K562 (cell line): ENCODE measurements at regions not wholly inside any gene's neighbourhood (a gene's known extent, or its start where the extent isn't known, plus 50 kb on each side); places are given as distances from the start of the nearest gene placed in this dataset.
A peak's percentile ranks its signal among the peaks of the same experiment; 100 is the strongest.

Experiments used
- ATAC-seq: fragments of 200-7000 bp; cut with Tn5 transposase; 3 replicates; pipeline ENCODE4 v1.9.1; 2020; ENCODE audit warnings: moderate library complexity
- BruUV-seq: library from RNA; stranded (reverse); fragments of 400-500 nt; replicated peaks from 2 replicates; lab custom pipeline; 2021; lab: Mats Ljungman, UMichigan
- CTCF ChIA-PET: fragments of 300-600 bp; formaldehyde crosslinking; extraction: SDS; loops from one replicate; lab custom pipeline; 2021; ENCODE audit warnings: low intra/inter-chr PET ratio; lab: Yijun Ruan, JAX
- POLR2A ChIA-PET: fragments of 300-600, 350-650 bp; sonication (Branson Sonifier 250); formaldehyde crosslinking; extraction: SDS; loops from one replicate; lab custom pipeline; 2021; ENCODE audit warnings: antibody characterized with exemption, inconsistent platforms; lab: Yijun Ruan, JAX
- DNase-seq, 4 experiments: peaks; one replicate each; pipeline versions ENCODE4 v3.0.0 to v3.0.0-alpha.2; 2011 to 2018; ENCODE audit warnings: low spot score in 3 of 4, mixed read lengths in 3 of 4; ENCODE audit errors: extremely low read depth in 1 of 4
- FAIRE-seq: peaks from 2 replicates; lab custom pipeline; 2011; peaks lifted over from hg19 to GRCh38; lab: Jason Lieb, UNC
- H2AFZ ChIP-seq: 2 replicates; pipeline ENCODE4 v1.6.0; 2011; ENCODE audit warnings: low read depth, low read length, control low read depth, inconsistent platforms
- H3K27ac ChIP-seq: fragments of 200-600 bp; 3 replicates; pipeline ENCODE4 v1.8.0; 2011; ENCODE audit warnings: low read depth, mild to moderate bottlenecking, control low read depth, inconsistent platforms, low read length, moderate library complexity, mixed read lengths; ENCODE audit errors: extremely low read depth
- H3K27me3 ChIP-seq, 2 experiments: fragments of 300-600 bp in 1 of 2; 2 replicates in 1 of 2; 3 replicates in 1 of 2; pipeline versions ENCODE4 v1.6.0 to v1.8.0; 2011; ENCODE audit warnings: inconsistent platforms in 2 of 2, low read length in 2 of 2, mild to moderate bottlenecking in 1 of 2, mixed read lengths in 1 of 2, moderate library complexity in 1 of 2; ENCODE audit not compliant: control insufficient read depth in 2 of 2, insufficient read depth in 2 of 2
- H3K36me3 ChIP-seq: fragments of 300-600 bp; 3 replicates; pipeline ENCODE4 v1.8.0; 2011; ENCODE audit warnings: mild to moderate bottlenecking, low read length, inconsistent platforms; ENCODE audit not compliant: control insufficient read depth, insufficient read depth
- H3K4me1 ChIP-seq, 2 experiments: fragments of 200-600 bp in 1 of 2; replicated peaks in 1 of 2; 2 replicates in 1 of 2; 3 replicates in 1 of 2; pipeline versions ENCODE4 v1.5.1 to v1.8.0; 2011; ENCODE audit warnings: inconsistent platforms in 2 of 2, low read length in 2 of 2, mild to moderate bottlenecking in 1 of 2, mixed read lengths in 1 of 2, moderate library complexity in 1 of 2; ENCODE audit not compliant: control insufficient read depth in 2 of 2, insufficient read depth in 2 of 2
- H3K4me2 ChIP-seq: 2 replicates; pipeline ENCODE4 v1.6.1; 2011; ENCODE audit warnings: low read length, control low read depth, inconsistent platforms, mixed read lengths; ENCODE audit not compliant: insufficient read depth
- H3K4me3 ChIP-seq: fragments of 200-600 bp; sonication (generic), shearing (Covaris generic); 2 replicates; pipeline ENCODE4 v1.5.1; 2016; ENCODE audit warnings: control low read depth, inconsistent platforms
- H3K79me2 ChIP-seq: fragments of 200-600 bp; 3 replicates; pipeline ENCODE4 v1.8.0; 2011; ENCODE audit warnings: low read length, inconsistent platforms; ENCODE audit not compliant: control insufficient read depth, insufficient read depth
- H3K9ac ChIP-seq, 2 experiments: 2 replicates each; pipeline versions ENCODE4 v1.6.0 to v1.6.1; 2011; ENCODE audit warnings: low read depth in 2 of 2, low read length in 2 of 2, control low read depth in 1 of 2, inconsistent platforms in 1 of 2, mild to moderate bottlenecking in 1 of 2, mixed read lengths in 1 of 2; ENCODE audit not compliant: insufficient read depth in 1 of 2
- H3K9me1 ChIP-seq: one replicate; pipeline ENCODE4 v1.6.0; 2011; ENCODE audit warnings: inconsistent platforms, mild to moderate bottlenecking, low read length, moderate library complexity; ENCODE audit not compliant: control insufficient read depth, insufficient read depth
- H3K9me3 ChIP-seq: replicated peaks from 2 replicates; pipeline ENCODE4 v1.5.1; 2011; ENCODE audit warnings: low read depth, low read length, inconsistent platforms; ENCODE audit not compliant: control insufficient read depth, insufficient read depth
- H4K20me1 ChIP-seq: replicated peaks from 2 replicates; pipeline ENCODE4 v1.6.1; 2011; ENCODE audit warnings: low read length, inconsistent platforms, mixed read lengths; ENCODE audit not compliant: control insufficient read depth, insufficient read depth
- CSDE1 ChIP-seq, 2 experiments: fragments of 450-650 bp; IDR thresholded peaks; 2 replicates each; pipeline ENCODE4 v1.6.1; 2016; ENCODE audit warnings: mild to moderate bottlenecking in 1 of 2
- E2F3 ChIP-seq: fragments of 250-450 bp; sonication (Bioruptor Pico); IDR thresholded peaks from 2 replicates; pipeline ENCODE4 v1.4.0; 2020; ENCODE audit warnings: mild to moderate bottlenecking
- FOXP1 ChIP-seq: sonication (generic); formaldehyde crosslinking; IDR thresholded peaks from 2 replicates; pipeline ENCODE4 v1.8.0; 2022; ENCODE audit warnings: mild to moderate bottlenecking, missing genetic modification reagents
- GTF2A2 ChIP-seq: IDR thresholded peaks from 2 replicates; pipeline ENCODE4 v1.6.1; 2016; ENCODE audit warnings: mild to moderate bottlenecking, missing genetic modification characterization, missing compliant biosample characterization
- HOXB6 ChIP-seq: fragments of 250-450 bp; sonication (Bioruptor Pico); IDR thresholded peaks from 2 replicates; pipeline ENCODE4 v1.5.1; 2022; ENCODE audit warnings: mild to moderate bottlenecking, borderline replicate concordance
- IRF2 ChIP-seq: sonication (generic); formaldehyde crosslinking; IDR thresholded peaks from 2 replicates; pipeline ENCODE4 v1.8.1; 2022; ENCODE audit warnings: mild to moderate bottlenecking, missing genetic modification reagents
- MED1 ChIP-seq: sonication (generic); formaldehyde crosslinking; IDR thresholded peaks from 2 replicates; pipeline ENCODE4 v1.8.1; 2023; ENCODE audit warnings: missing genetic modification reagents, borderline replicate concordance
- POLR3G ChIP-seq: IDR thresholded peaks from 2 replicates; pipeline ENCODE4 v1.6.1; 2011; ENCODE audit not compliant: insufficient read length, insufficient replicate concordance; ENCODE audit errors: extremely low read depth
- RBM15 ChIP-seq: fragments of 200-400 bp; formaldehyde crosslinking; IDR thresholded peaks from 2 replicates; pipeline ENCODE4 v1.6.1; 2018; ENCODE audit warnings: mild to moderate bottlenecking, low read length, moderate library complexity; ENCODE audit not compliant: insufficient read depth
- SIRT6 ChIP-seq: IDR thresholded peaks from one replicate; pipeline ENCODE4 v1.6.1; 2012; ENCODE audit warnings: low read depth, mild to moderate bottlenecking, control low read depth, inconsistent platforms, low read length, moderate library complexity
- SMARCA5 ChIP-seq: fragments of 450-650 bp; IDR thresholded peaks from 2 replicates; pipeline ENCODE4 v1.6.1; 2016
- SNRNP70 ChIP-seq: fragments of 200-400 bp; formaldehyde crosslinking; optimal IDR thresholded peaks from 2 replicates; pipeline ENCODE3; 2017; ENCODE audit warnings: low read depth, low read length
- ZNF311 ChIP-seq: fragments of 250-450 bp; sonication (Bioruptor Pico); IDR thresholded peaks from 2 replicates; pipeline ENCODE4 v1.4.0; 2020; ENCODE audit warnings: mild to moderate bottlenecking, moderate library complexity
- ZNF584 ChIP-seq: fragments of 200-800 bp; sonication (Bioruptor generic); IDR thresholded peaks from 2 replicates; pipeline ENCODE4 v1.6.1; 2016; ENCODE audit warnings: low read depth, mild to moderate bottlenecking, missing genetic modification characterization, missing compliant biosample characterization
- WGBS: fragments of 100-300 bp; shearing (Covaris generic); methylation state at CpG from one replicate; pipeline ENCODE4 v1.1.6; 2016; ENCODE audit warnings: low coverage, mixed read lengths; ENCODE audit not compliant: insufficient coverage; ENCODE audit errors: missing lambda C conversion rate; 5-methylcytosine and 5-hydroxymethylcytosine counted together
- in situ Hi-C: fragments of 300-500 bp; cut with MboI; formaldehyde crosslinking; loops from 4 replicates; pipeline ENCODE4 v1.15.0; 2018; ENCODE audit warnings: inconsistent platforms, mixed read lengths
- intact Hi-C: fragments of 100-400 bp; cut with micrococcal nuclease; formaldehyde crosslinking; loops from 2 replicates; pipeline ENCODE4 v1.14.2; 2022
- TF ChIP-seq, protein P1 (sequence below): sonication (generic); IDR thresholded peaks from 2 replicates; pipeline ENCODE4 v1.6.1; 2016

DNA sequence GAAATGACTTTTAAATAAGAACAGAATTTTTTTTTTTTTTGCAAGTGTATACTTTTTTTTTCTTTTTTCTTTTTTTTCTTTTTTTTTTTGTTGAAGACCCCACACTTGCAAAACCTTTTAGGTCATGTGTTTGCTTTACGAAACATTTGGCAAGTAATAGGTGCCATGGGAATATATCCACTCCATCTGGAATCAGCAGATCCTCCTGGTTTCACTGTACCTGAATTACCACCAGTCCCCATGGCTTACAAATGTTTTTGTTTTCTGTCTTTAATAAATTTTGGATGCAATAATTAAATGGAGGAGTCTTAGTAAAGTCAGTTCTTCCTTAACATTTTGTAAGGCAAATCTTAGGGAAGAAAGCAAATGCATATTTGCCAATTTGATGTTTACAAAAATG is 559.7 kb upstream of the ZEB2 start:
- BruUV-seq, result no TSS peak
- H3K9me3 ChIP-seq, result no peaks in the 10 kb centered on the region
- no peaks in the 10 kb centered on the region for H3K9me1 ChIP-seq
- no peak overlapping the region for H3K4me2 ChIP-seq
- TF ChIP-seq SMARCA5, result no peak
- H3K27ac ChIP-seq, result no peak overlapping the region
- in situ Hi-C loops, result no loop called here
- H3K36me3 ChIP-seq, result no peaks in the 10 kb centered on the region
- no peak for DNase-seq
- ATAC-seq, result no peak
- H3K4me3 ChIP-seq, result no peak overlapping the region
- no peaks in the 10 kb centered on the region for H3K27me3 ChIP-seq
- POLR2A ChIA-PET, result interaction anchor here (1.1 kb wide), 1 partner anchor 26 kb away, joined by 3 read pairs; no protein-coding TSS in a partner anchor
- no peak overlapping the region for H3K9ac ChIP-seq
- CTCF ChIA-PET, result no interaction called here
- H2AFZ ChIP-seq, result no peak overlapping the region
- 75% methylated on average over 1 of the region's 1 CpG for WGBS
- H3K79me2 ChIP-seq, result no peaks in the 10 kb centered on the region
- no peak for FAIRE-seq
- no peaks in the 10 kb centered on the region for H3K4me1 ChIP-seq
- no peaks in the 10 kb centered on the region for H4K20me1 ChIP-seq
- intact Hi-C loops, result no loop called here

DNA sequence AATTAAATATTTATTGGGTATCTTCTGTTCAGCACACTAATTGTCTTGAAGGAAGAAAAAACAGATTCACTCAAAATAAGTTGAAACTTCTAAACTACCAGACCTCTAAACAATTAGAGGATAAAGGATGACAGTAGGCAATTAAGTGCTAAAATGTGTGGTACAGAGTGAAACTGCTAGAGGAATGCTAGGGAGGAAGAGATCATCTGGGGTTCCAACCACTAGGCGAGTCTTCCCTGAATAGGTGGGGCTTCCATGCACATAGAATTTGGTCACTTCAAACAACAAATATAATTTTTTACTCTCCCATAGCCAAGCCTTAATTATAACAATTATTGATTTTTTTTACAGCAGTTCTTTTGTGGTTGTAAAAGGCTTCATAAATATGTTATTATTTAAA is 559.0 kb upstream of the ZEB2 start:
- H3K9me1 ChIP-seq, result no peaks in the 10 kb centered on the region
- H3K4me1 ChIP-seq, result no peaks in the 10 kb centered on the region
- H3K4me2 ChIP-seq, result no peak overlapping the region
- no TSS peak for BruUV-seq
- no peak overlapping the region for H3K9ac ChIP-seq
- no peaks in the 10 kb centered on the region for H3K9me3 ChIP-seq
- in situ Hi-C loops, result no loop called here
- H3K36me3 ChIP-seq, result no peaks in the 10 kb centered on the region
- H3K4me3 ChIP-seq, result no peak overlapping the region
- ATAC-seq (no peak), FAIRE-seq (no peak), DNase-seq (no peak)
- no peak overlapping the region for H3K27ac ChIP-seq
- no peaks in the 10 kb centered on the region for H3K27me3 ChIP-seq
- H4K20me1 ChIP-seq, result no peaks in the 10 kb centered on the region
- H3K79me2 ChIP-seq, result no peaks in the 10 kb centered on the region
- TF ChIP-seq SNRNP70 (no peak), IRF2 (CRISPR knock-in tag) (no peak), SIRT6 (no peak), ZNF584 (CRISPR knock-in tag) (no peak), E2F3 (CRISPR knock-in tag) (no peak), HOXB6 (CRISPR knock-in tag) (no peak), ZNF311 (CRISPR knock-in tag) (no peak), CSDE1 (IDR thresholded peaks at IDR 0.05) (no peak), GTF2A2 (no peak), FOXP1 (CRISPR knock-in tag) (no peak), RBM15 (no peak), MED1 (CRISPR knock-in tag) (no peak), POLR3G (no peak)
- TF ChIP-seq, protein P1, sequence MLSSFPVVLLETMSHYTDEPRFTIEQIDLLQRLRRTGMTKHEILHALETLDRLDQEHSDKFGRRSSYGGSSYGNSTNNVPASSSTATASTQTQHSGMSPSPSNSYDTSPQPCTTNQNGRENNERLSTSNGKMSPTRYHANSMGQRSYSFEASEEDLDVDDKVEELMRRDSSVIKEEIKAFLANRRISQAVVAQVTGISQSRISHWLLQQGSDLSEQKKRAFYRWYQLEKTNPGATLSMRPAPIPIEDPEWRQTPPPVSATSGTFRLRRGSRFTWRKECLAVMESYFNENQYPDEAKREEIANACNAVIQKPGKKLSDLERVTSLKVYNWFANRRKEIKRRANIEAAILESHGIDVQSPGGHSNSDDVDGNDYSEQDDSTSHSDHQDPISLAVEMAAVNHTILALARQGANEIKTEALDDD, result no peak
- intact Hi-C loops, result no loop called here
- 58% methylated on average over 1 of the region's 1 CpG for WGBS
- ChIA-PET POLR2A (no interaction called here), CTCF (no interaction called here)
- 0 out of 2 replicates have a peak overlapping the region, but pooled peaks have one; percentile 27 for H2AFZ ChIP-seq
